ENCODE measurements at regions not wholly inside any gene's neighbourhood (a gene's known extent, or its start where the extent isn't known, plus 50 kb on each side); places are given as distances from the start of the nearest gene placed in this dataset.
"Not testable (repeated sequence)": the region's sequence is repeated elsewhere in the genome, so short reads cannot be mapped to it uniquely, and the experiment has no call there.

DNA sequence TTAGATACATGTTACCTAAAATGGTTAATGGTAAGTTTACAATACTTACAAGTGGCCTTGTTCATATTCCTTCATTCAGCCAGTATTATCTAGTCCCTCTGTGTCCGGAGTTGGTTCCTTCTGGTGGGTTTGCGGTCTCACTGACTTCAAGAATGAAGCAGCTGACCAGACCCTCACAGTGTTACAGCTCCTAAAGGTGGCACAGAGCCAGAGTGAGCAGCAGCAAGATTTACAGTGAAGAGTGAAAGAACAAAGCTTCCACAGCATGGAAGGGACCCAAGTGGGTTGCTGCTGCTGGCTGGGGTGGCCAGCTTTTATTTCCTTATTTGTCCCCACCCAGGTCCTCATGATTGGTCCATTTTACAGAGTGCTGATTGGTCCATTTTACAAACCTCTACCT lies 916.8 kb downstream of the MCTP2 start:
- no peak for DNase-seq

DNA sequence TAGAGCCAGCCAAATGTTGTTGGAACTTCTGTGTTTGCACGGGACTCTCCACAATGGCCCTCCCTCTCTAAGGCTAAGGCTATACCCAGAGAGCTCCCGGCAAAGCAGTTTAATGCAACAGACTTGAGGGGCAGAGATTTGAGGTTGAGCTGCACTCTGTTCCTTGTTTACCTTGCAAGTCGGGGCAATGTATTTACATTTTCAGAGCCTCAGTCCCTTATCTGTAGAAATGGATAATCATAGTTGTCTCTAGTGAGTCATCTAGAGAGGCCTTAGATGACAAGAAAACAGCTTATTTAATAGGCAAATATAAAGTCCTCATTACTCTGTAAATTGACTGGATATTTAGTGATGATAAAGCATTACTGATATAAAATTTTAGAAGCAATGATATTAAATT lies 917.7 kb downstream of the MCTP2 start:
- no peak for DNase-seq

DNA sequence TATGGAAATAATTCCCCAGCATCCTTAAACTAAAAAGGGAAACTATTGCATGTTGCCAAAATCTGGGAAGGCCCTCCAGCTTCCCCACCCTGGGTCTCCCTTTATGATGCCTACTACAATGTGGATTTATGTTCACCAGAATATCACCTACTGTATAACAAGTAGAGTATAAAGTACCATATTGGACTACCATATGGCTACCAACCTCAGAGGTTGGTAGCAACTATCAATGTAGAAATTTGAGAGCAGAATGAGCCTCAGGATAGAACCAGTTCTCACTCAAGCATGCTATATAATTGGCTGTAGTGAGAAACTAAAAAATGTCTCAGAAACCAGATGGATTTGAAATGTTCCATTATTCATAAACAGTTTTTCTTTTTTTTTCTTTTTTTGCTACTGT lies 918.4 kb downstream of the MCTP2 start:
- DNase-seq = no peak

DNA sequence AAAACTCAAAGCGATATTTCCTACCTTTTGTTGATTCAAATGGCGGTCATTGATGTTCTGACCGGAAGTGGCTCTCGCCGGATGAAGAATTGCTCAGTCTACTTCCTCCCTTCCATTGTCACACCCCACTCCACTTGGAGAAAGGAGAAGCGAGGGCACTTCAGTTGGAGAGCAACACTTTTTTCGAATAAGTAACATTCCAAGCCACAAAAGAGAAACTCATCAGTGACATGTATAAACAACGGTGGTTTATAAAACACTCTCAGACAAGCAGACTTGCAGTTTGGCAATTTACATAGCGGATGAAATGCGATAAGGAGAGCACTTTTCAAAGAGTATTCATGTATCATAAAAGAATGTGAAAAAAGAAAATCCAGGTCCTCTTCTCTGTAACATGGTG lies 919.1 kb downstream of the MCTP2 start:
- DNase-seq = no peak

DNA sequence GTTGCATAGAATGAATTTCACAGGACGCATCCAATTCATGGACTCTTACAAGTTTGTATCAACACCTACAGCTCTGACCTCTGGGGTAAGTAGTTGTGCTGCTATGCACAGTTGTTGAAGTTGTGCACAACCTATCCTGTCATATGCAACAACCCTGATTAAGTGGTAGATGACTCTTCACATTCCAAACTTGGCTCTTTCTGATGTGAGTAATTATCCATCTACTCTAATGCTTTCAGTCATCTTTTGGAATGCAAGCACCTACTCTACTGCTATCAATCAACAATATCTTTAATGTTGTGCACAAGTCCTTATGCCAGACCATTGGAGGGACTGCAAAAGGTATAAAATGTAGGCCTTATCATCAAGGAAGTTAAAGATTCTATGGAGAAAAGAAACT lies 921.4 kb downstream of the MCTP2 start:
- DNase-seq = peak; percentile 21

DNA sequence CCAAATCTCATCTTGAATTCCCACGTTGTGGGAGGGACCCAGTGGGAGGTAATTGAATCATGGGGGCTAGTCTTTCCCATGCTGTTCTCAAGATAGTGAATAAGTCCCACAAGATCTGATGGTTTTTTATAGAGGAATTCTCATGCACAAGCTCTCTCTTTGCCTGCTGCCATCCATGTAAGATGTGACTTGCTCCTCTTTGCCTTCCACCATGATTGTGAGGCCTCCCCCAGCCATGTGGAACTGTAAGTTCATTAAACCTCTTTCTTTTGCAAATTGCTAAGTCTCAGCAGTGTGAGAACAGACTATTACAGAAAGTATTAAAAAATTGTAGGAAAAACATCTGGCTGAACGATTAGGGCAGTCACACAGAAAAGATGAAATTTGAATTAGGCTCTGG lies 921.8 kb downstream of the MCTP2 start:
- DNase-seq = not testable (repeated sequence)

DNA sequence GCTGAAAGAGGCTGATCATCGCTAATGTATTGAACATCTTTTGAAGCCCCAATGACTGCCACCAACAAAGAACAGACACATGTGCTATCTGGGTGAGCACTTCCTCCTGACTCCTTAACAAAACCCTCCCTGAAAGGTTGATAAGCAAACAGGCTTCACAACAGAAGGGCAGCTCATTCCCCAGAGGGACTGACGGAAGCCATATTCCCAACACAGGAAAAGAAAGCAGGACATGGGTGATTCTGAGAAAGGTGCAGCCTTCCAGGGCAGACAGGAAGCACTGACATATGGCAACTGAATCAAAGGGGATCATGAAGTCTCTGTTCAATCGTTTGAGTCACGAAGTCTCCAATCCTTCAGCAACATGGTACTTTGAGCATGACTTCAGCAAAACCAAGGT lies 929.0 kb downstream of the MCTP2 start:
- no peak for DNase-seq

DNA sequence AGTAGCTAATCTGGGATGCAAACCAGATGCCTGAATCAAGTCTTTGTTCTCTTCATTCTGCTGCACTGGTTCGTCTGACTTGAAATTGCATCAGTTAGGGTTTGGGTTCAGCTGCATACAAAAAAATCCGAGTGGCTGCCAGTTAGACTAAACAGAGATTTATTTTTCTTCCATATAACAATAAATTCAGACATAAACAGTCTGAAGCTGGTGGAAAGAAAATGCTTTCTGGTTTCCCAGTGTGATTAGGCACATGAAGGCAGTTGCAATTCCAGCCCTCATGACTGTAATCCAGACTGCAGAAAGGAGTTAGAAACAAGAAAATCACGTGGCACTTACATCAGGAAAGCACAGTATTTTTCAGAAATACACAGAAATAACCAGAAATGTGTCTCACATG lies 930.7 kb downstream of the MCTP2 start:
- DNase-seq = peak; percentile 70

DNA sequence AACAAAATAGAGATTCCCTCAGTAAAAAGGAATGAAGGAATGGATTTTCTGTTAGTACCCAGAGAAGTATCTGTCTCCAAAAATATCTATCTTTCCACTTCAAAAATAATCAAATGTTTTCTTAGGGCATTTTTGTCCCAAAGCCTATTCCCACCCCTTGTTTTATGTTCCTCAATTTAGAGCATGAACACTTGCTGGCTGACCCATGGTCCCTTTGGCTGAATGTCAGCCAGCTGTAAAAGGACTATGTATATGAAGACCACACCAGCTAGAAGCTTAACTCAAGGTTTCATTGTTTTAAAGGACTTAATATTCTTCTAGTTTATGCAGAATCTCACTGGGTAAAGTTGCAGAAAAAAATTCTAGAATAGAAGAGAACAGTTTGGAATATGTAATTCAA lies 931.2 kb downstream of the MCTP2 start:
- DNase-seq = no peak

DNA sequence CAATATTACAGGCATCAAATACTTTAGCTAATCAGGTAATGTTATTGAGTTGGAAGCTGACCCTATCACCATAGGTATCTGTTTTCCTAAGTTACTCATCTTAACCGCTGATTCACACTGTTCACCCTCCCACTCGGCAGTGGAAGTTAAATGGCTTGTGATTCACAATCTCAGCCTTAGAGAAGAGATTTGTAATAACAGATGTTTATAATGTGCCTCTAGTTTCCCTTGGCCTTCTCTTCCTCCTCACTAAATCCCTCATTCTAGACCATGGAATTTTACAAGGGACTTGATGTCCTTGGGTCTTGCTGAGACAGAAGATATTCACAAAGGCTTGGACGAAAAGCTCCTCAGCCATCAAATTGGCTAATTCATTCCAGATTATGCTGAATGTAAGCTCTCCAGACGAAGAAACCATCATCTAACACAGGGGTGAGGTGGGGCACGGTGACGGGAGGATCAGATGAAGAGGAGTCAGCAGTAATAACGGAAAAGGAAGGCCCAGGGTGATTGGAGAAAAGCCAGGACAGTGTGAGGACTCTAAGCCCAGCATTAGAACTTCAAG lies 931.7 kb downstream of the MCTP2 start:
- DNase-seq = peak; percentile 83

DNA sequence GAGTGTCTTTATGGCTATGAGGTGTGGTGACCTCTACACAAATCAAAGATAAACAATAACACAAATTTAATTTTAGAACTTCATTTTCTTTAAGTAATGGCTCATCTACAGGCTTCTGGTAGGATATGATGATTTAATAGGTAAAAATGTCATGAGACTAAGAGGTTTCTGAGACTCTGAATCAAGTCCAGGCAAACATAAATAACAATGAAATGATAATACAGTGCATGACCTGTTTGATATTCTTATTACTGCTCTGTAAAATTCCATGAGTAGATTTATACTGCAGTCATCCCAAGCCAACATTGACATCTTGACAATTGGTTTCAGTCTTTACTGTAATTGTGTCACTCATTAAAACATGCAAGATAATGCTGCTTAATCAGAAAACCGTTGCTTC lies 936.8 kb downstream of the MCTP2 start:
- DNase-seq = no peak

DNA sequence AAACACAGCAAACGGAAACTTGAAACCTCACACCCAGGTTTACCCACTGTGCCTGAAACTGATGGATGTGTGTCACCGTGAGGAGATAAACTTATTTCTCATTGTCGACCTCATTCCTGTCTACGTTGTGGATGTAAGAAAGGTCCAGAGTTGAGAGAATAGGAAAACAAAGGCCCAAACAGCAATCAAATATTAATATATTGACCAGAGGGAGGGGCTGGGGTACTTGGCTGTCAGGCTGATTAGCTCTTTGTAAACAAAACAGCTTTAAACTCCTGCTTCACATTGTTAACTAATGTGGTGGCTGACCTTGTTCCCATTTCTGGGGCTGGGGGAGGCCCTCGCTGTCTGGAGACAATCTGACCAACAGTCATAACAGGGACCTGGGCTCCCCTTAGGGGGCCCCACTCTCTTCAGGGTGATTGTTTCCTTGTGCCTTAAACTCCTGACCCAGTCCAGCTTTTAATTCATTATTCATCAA lies 937.6 kb downstream of the MCTP2 start:
- DNase-seq = no peak

DNA sequence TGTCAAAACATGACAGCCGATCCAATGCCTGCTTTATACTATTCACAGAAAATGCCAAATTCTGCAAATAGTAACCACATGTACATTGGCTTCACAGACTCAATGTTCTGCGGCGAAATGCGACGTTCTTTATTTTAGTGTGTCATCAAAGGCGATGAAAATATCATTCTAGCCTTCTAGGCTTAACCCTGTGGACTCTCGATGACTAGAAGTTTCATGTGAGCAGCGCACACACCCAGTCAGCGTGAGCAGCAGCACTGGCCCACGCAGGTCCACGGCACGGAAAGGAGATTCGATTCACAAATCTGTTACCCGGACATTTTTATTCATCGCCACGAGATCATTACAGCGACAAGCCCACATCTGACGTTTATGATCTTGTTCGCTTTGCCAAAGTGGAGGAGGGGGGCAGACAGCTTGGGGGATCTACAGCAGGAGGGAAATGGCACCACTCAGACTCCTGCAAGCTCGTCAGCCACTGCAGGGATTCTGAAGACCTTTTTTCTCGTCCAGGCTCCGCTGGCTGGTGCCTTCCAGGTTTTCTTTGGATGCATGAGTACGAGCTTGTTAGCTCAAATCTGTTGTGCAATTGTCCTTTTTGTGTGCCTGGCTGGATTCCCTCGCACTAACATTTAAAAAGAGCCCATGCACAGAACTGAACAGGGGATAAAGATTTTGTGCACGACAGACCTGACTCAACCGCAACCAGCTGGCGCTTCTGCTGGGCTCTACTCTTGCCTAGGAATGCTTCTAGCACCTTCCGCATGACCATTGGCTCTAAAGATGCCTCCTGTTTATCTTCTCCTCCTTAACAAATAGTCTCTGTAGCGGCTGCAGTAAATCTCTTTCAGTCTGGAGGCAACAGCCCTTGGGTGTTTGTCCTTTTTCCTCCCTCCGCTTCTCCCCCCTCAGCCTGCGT lies 938.4 kb downstream of the MCTP2 start:
- peak; percentile 65 for DNase-seq

DNA sequence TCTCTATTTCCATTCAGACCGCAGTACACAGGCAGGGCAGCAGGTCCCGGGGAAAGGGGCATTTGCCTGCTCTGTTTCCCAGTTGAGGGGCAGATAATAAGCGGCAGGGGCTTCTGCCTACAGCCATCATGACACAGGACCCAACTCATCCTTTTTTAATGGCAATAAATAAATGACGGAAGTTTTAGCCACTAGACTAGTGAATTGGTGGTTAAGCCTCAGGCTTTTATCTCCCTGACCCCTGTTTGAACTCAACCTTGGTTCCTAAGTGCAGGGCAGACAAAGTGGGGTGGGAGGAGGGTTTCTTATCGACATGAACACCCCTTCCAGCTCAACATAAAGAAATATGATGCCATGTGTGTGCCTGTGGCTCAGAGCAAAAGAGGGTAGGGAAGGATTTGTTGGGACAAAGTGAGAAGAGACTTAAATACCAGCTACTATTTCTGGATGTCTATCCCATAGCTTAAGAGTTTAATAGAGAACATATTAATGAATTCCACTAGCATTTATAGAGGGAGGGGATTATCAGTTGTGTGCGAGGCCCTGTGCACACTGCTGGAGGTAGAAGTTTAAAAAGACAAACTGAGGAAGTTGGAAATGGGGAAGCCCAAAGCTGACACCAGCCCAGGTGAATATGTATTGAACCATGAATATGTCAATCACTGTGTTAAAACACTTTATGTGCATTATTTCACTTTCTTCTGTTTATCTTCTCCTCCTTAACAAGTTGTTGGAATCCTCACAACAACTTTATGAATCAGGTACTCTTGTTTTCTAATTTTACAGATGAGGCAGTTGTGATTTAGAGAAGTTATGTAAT lies 939.4 kb downstream of the MCTP2 start:
- no peak for DNase-seq

DNA sequence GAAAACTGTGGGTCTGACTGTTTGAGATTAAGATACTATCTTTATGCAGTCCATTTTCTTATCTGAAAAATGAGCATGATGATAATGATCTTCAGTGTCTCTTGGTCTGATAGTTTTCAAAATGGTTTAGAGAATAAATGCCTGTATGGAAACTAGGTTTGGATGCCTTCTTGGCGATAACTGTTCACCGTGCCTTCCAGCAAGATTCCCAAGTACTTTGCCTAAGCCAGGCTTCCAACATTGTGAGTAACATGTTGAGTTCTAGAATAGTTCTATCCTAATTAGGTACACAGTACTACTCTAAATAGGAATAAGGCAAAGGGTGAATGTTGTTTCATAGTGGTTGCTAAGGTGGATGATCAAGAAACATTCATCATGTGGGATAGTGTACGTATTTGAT lies 940.2 kb downstream of the MCTP2 start:
- DNase-seq = no peak

DNA sequence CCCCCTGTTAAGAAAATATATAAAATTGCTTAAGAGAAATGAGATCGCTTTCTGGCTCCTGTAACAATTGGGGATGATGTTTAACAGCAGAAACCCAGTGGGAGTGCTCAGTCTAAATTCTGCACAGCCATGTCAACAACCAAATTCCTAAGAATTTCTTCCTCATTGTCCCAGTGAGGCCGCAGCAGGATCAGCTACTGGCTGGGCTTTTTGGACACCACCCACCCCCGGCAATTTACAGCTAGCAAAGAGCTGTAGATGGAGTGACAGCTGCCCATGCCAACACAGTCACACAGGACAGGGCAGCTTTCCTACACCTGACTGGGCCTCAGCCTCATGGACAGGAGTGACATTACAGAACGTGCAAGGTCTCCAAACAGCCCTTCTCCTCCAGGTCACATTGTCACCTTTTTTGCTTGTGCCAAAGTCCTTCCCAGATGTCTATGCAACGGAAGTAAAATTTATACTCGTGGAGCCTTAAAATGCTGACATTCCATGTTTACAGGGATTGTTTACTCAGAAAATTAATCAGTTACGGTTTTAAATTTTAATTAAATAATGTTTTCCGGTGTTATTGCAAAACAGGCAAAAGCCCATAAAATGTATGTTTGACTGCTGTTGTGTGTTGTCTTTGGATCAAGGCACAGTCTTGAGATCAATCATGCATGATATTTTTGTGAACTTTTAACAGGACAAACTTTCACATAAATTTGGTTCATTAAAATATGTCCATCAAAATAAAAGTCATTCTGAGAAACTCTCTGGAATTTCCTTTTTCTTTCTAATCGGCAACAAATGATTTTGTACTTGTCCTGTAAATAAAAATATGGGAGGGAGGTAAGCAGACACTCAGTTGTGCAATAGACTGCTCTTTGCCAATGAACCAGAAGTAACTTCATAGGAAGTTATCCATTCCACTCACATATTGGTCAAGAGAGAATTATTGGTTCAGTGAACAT lies 943.2 kb downstream of the MCTP2 start:
- peak; percentile 23 for DNase-seq

DNA sequence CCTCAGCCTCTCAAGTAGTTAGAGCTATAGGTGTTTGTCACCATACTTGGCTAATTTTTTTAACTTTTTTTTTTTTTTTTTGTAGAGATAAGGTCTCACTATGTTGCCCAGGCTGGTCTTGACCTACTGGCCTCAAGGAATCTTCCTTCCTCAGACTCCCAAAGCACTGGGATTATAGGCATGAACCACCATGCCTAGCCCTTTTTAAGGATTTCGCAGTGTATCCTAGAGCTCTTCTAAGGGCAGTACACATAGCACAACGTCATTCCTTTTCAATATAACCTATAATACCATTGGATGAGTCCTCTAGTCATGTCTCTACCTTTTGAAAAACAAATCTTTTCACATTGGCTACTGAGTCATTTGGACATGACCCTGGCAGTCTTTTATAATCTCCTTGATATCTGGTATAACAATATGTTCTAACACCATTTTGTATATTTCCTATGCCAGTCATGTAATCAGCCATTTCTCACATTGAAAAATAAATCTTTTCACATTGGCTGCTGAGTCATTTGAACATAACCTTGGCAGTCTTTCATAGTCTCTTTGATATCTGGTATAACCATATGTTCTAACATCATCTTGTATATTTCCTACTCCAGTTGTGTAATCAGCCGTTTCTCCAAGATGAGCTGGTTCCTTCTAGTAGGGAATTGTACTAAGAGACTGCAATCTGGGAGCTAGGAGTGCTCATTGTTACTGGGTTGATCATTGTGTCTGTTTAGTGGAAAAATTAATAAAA lies 944.7 kb downstream of the MCTP2 start:
- peak; percentile 64 for DNase-seq

DNA sequence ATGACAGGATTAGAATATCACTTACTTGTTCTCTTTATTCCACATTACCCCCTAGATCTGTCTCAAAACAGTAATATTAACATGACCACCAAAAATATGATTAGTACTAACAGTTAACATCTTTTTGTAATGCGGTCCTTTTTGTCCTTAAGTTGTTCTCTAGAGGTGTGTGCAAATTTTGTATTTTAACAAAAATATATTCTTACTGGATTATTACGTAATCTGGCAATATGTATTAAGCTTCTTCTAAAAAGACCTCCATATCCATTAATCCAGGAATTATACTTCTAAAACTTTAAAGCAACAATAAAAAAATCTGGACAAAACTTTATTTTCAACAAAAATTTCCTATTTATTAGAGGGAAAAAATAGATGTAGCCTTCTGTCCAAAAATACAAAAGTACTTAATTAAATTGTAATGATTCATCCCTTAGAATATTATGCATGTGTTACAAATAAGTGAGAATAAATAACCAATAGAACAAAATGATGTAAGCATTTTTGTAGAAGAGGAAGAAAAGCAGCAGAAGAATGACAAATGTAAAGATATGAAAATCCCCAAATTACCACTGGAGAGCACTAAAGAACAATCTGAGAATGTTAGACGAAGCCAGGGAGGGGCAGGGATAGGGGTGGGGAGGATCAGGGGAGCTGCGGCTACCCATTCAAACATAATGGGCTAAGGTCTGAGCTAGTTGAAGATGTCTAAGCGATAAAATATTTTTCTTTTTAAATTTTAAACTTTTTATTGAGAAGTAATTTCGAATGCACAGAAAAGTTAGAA lies 945.6 kb downstream of the MCTP2 start:
- DNase-seq = no peak

DNA sequence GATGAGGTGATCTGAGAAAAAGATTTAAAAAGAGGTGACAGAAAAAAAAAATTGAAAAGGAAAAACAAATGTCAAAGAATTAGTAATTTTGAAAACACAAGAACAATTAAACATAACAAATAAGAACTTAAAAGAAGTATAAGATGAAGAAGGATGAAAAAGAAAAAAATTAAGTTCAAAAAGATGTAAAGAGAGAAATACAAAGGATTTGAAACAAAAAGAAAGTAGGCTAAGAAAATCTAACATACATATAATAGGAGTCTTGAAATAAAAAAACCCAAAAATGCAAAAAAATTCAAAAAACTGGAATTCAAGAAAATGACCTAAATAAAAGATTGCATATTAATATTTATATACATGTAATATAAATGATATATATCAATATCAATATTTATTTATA lies 949.2 kb downstream of the MCTP2 start:
- DNase-seq = no peak

DNA sequence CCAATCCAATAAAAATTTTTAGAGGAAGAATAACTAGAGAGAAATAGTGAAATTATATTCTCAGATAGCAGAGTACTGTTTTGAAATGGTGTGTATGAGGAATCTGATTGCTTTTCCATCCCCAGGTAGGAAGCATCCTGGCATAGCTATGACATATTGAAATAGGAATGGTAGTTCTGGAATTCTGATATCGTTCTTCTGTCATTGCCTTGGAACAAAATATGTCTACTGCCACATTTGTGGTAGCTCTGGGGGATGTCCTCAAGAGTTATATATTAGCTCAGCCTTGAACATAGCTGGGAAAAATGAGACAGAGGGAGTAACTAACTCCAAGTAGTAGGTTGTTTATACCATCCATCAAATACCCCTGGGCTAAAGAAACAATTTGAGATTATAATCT lies 950.7 kb downstream of the MCTP2 start:
- DNase-seq = no peak

DNA sequence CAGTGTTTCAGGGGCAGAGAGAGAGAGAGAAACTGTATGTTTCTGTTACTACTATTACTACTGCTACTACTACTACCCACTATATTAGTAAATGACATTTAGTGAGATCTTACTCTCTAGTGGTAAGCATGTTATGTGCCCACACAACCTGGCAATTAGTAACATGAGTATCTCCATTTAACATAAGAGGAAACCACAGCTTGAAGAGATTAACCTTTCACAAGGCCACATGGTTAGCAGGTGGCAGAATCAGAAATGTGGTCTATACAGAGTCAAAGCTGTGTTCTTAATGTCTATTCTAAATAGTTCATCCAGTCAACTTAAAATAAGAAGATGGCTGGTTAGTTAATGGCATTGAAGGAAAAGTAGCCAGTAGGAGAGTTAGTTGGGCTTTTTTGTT lies 961.6 kb downstream of the MCTP2 start:
- DNase-seq = no peak
